HG02973 (cell line): ENCODE measurements at regions not wholly inside any gene's neighbourhood (a gene's known extent, or its start where the extent isn't known, plus 50 kb on each side); places are given as distances from the start of the nearest gene placed in this dataset.

Source experiments
- ATAC-seq: cut with Tn5 transposase; IDR thresholded peaks from one replicate; pipeline ENCODE4 v1.9.1; 2021; ENCODE audit warnings: moderate library complexity; ENCODE audit not compliant: unreplicated experiment

DNA sequence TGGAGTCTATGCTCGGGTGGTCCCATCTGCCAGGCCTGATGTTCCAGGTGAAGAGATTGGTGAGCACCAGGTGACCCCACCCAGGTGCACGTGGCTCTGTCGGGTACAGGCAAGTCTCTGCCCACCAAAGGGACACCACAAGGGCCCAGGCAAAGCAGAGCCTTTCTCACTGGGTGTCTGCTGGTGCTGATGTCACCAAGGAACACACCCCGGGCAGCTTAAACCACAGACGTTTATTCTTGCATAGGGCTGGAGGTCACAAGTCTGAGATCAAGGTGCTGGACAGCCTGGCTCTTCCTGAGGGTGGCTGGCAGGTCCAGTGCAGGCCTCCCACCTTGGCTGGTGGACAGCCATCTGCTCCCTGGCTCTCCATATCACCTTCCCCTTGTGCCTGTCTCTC, 100.7 kb upstream of the CD93 start:
- no peak for ATAC-seq

DNA sequence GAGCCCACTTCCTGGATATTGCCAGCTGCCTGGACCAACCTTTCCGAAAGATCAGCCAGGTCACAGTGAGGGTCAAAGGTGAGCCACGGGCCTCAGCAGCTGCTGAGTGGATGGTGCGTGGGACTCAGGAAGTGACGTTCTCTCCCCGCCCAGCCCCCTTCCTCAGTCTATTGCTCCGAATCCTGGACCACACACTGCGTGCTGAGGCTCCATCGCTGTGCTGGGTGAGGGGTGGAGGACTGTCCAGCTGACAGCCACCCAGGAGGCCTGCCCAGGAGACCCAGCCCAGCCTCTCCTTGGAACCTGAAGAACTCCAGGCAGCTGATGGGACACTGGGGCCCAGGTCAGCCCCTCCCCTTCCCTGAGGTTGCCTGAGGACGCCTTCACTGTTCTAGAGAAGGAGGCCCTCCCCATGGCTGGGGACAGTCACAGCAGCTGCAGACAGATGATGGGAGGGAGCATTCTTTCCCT, 94.4 kb upstream of the CD93 start:
- ATAC-seq = no peak

DNA sequence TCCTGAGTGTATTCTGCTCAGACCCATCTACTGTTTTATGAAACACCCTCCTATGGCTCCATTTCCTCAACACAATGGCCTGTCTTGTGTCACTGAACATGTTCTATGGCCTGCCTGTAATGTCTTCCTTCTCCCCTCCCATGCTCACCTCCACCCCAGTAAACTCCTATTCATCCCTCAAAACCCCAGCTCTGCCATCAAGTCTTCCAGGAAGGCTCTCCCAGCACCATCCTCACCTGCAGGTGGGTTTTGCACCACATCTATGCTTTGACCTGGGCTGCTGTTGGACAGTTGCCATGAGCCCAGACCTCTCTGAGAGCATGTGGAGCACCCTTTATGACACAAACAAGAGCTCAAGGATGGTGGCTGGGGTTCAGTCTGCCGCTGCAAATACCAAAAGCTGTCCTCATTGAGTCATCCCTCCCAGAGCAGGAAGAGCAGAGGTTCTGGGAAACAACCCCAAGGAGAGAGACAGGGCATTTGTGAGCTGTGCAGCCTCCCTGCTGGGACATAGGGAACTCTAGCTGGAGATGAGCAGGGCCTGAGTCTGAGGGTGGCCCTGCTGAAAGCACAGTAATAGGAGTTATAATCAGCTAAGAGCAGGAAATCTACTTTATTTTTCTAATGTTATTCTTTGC, 93.8 kb upstream of the CD93 start:
- no peak for ATAC-seq

DNA sequence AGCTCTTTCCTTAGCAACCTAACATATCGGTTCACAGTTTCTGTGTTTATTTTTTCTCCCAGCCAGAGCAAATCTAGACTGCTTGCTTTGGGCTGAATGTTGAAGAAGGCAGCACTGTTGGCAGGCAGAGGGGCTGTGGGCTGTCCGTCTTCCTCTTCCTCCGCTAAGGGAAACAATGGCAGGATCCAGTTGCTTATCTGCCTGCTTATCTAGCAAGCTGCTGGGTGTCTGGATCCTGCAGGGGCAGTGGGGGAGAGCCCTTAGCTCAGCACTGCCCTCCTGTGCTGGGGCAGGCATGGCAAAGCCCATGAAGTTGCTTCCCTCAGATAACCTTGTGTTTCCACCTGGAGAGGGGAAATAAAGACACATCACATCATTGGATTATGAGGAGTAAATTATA, 92.7 kb upstream of the CD93 start:
- ATAC-seq = no peak

DNA sequence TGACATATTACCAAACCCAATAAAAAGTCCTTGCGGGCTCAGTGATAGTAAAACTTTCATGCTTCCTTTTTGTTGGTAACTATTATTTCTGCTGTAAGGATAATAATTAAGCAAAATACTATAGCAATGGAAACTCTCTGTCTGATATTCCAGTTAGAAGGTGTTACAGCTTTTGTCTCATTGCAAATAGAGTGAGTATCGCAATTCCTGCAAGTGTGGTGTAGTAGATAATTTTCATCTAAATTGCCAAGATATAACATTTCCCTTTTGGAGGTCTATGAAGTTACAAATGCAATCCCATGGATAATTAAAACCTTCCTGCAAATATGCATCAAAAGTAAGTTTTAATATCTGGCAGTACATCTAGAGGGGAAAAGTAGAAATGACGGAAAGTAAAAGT, 88.7 kb upstream of the CD93 start:
- no peak for ATAC-seq

DNA sequence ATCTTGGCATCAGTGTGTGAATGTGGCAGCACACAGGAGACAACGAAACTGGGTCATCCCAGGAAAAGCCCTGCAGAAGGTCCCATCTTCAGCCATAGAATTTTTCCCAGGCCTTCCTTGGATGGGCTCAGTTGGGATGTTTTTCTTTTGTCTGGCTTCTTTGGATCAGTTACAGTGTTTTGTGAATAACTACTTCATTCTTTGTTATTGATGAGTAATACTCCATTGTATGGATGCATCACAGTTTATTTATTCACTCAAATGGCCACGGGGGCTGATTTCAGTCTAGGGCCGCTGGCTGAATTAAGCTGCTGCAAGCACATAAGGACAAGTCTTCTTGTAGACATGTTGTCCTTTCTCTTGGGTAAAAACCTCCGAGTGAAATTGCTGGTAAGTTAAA, 81.3 kb upstream of the CD93 start:
- ATAC-seq = no peak

DNA sequence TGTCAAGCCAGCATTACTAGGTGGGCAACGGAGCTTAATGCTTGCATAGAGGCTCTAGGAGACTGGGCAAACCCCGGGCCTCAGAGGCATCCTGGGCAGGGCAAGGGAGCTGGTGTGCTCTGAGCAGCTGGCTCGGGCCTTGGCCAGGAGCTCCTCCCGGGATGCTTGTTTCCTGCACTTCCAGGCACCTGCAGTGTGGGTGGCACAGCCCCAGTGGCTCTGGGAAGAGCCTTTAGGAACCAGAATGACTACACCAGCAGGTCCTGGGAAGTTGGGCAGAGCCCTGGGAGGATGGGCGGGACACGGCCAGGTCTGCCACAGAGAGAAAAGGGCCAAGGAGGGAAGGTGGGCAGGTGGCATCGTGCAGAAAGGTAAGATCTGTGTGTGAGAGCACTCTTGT, 80.4 kb upstream of the CD93 start:
- ATAC-seq = no peak

DNA sequence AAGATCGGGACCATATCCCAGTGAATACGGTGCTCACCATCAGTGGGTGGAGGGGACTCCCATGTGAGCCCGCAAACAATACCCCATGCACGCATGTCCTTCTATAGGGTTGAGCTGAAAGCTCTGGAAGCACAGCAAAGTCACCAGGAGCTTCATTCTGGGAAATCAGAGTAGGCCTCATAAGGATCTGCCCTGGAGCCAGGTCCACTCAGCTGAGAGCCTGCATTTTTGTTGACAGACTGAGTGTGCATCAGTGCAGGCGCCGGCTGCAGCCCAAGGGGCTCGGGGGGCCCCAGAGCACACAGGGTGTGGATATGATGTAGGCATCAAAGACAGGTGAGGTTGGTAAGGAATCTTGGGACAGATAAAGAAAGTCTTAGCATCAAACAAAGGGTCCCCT, 79.8 kb upstream of the CD93 start:
- ATAC-seq = no peak

DNA sequence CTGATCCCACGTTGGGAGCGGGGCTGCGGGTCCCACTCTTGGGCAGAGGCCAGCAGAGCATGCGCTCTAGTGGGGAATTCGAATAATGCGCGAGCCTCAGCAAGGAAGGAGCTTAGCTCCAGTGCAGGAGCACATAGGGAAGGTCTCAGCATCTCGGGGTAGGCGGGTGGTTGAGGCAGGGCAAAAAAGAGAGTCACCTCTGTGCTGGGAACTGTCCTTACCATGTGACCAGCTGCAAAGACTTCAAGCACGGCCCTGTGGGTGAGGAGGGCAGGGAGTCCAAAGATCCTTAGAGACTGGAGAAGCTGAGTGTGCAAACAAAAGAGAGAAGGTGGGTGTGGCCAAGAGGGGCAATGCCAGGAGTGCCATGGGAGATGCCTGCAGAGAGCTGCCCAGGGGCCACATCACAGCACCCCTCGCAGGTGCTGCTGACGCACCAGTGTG, 79.2 kb upstream of the CD93 start:
- no peak for ATAC-seq

DNA sequence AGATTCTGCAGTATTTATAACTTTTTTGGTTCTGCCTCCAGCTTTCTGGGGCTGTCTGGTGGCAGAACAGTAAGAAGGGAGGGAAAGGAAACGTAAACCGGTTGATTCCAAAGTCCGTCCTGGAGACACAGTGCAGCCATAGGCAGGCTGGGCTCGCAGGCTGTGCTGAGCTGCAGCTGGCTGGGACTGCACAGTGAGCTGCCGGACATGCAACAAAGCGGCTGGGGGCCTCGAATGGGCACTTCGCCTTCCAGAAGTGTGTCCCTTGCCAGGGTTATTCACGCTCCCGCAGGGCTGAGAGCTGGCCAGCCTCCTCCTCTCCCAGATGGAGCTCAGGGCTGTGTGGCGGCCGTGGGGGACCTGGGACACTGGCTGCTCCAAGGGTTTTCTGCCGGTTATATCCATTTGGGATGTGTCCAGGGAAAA, 78.1 kb upstream of the CD93 start:
- no peak for ATAC-seq

DNA sequence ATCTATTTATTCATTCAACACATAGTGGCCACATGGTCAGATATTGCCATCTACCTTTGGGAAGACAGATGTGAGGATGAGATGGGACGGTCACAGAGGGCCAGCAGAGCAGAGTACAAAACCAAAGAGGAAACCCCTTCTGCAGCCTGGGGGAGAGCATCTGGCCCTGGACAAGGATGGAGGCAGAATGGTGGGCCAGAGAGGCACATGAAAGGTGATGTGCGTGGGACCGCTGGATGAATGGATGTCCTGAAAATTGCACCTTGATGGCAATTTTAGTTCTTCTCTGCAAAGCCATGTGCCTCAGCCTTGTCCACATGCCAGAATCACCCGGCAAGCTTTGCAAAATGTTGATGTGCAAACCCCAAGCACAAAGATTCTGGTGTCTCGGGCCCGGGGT, 77.4 kb upstream of the CD93 start:
- no peak for ATAC-seq

DNA sequence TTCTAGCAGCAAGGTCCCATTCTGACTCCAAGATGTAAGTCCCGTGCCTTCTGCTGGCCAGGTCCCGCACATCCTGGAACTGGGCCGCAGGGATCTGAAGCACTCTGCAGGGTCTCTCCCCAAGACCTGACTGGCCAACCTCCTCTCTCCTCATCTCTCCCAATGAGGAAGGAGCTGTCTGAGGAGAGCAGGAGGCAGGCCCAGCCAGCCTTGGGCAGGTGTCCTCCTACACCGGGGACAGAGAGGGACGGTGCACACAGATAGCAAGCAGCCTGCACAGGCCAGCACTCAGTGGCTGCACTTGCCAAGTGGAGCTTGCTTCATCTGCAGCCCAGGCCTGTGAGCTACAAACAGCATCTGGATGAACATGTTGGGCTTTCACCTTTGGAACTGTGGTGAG, 76.8 kb upstream of the CD93 start:
- no peak for ATAC-seq

DNA sequence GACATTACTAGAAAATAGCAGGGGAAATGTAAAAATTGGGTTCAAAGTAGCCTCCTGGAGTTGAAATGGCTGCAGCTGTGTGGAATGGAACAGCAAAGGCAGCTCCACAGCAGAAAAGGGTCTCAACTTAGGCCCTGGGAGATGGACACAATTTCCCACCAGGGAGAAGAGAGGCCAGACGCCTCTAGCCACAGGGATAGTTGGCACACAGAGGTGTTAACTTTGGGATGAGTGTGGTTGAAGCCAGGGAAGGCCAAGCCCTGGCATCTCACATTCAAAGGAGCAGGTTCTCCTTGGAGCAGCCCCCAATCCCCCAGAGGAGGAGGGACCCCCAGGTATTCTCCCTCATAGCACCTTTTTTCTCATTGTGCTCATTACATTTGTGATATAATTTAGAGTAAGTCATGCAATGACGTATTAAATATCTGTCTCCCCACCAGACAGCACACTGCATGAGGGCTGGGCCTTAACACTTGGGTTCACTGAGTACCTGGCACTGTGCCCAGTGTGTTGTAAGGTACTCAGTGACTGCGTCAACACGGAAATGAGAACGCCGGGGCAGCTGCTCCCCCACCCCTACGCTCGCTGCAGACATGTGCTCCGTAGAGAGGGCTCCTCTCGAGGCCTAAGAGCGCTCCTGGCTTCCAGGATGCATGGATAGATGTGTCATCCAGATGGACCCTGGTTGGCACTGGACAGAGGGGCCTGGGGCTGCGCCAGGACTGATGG, 76.0 kb upstream of the CD93 start:
- ATAC-seq = no peak

DNA sequence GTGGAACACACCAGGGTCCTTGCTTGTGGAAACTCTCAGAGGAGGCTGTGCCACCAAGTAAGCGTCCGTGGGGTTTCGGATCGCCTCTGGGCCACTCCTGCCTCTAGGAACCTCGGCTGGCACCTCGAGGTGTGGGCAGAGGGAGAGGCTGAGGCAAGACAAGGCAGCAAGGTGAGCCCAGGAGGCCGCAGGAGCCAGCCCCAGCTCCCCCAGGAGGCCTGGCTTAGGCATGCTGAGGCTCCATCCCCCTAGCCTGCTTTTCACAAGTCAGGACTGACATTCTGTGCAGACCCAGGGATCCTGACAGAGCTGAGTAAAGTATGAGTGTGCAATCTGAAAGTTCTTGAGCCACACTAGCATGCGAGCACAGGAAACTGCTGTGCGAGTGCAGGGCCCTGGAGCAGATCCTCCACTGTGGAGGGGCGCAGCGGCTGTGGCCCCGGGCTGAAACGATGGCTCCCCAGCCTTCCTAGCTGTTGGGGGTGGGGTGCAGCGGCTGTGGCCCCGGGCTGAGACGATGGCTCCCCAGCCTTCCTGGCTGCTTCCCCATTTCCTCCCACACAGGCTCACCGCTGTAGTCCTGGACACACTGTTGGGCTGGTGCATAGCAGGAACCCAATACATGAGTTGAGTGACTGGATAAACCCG, 75.2 kb upstream of the CD93 start:
- no peak for ATAC-seq

DNA sequence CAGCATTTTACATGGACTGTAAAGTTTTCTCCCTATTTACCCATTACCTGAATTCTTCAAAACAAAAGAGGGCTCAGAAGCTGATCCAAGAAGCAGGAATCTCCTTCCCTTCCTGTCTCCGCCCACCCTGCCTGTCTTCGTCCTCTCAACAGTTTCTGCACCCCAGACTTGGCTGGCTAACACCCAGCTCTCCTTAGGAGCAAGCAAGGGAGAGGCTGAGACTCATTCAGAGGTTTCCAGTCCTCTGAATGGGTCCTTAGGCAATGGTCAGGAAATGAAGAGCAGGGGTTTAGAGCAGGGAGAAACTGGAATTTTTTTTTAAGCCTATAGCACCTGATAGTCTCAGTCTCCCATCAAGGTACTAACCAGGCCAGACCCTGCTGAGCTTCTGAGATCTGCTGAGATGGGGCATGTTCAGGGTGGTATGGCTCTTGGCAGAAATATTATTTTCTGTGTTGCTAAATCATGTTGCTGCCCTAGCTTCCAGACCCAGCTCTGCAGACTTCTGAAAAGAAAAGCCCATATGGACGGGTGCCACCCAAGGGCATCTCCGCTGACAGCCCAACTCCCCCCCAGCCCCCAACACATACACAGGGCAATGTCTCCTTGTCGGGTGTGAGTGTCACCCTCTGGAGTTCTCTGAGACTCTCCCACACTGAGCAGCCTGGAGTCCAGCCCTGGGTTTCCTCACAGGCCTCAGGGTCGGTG, 74.6 kb upstream of the CD93 start:
- ATAC-seq = no peak

DNA sequence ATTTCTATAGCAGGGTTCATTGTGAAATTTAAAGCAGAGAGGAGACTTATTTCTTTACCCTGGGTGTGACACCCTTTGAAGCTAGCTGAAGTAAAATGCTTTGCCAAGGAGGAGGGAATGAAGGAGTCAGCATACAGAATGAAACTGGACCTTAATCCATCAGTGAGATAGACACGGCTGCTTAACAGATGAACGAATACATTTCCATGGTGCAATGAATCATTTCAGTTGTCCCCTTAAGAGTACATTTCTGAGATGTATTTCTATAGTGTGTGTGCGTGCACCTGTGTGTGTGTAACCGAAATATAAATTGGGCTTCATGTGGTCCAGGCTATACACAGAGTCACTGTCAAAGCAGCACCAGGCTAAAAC, 73.8 kb upstream of the CD93 start:
- no peak for ATAC-seq

DNA sequence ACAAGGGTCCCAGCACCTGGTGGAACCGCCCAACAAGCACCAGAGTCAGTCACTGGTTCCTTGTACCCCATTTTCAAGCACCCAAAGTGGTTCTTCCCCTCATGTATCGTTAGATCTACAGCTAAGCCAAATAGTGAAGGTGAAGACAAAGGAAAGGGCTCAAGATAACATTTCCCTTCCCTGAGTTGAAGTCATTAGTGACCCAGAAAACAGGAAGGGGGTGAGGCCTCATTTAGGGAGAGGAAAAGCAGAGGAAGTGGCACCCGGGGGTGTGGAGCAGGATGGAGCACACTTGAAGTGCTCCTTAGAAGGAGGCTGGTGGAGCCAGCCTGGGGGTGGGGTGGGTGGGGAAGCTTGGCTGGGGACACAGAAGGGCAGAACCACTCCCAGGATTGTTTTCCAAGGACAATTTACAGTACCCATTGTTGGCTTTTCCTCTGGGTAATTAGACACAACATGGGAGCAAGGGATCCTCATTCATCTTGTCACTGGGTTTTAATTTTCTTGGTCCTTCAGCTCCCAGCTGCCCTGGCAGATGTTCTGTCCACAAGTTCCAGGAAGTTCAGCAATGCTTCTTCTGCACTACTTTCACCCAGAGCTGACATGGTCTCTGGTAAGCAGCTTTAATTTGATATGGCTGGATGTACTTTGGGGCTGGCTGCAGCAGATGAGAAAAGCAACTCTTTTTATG, 73.3 kb upstream of the CD93 start:
- ATAC-seq = no peak

DNA sequence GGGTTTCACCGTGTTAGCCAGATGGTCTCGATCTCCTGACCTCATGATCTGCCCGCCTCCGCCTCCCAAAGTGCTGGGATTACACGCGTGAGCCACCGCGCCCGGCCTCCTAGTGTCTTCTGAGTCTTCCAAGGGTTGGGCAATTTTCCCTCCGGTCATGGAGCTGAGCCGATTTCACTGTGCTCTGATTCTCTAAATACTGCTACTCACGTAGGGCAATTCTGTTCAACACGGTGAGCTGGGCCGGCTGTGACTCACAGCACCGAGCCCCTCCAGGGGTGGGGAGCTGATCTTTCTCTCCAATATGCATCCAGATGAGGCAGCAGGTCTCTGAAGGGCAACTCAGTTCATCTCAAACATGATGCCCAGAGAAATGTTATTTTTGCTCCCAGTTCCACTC, 71.6 kb upstream of the CD93 start:
- ATAC-seq = no peak

DNA sequence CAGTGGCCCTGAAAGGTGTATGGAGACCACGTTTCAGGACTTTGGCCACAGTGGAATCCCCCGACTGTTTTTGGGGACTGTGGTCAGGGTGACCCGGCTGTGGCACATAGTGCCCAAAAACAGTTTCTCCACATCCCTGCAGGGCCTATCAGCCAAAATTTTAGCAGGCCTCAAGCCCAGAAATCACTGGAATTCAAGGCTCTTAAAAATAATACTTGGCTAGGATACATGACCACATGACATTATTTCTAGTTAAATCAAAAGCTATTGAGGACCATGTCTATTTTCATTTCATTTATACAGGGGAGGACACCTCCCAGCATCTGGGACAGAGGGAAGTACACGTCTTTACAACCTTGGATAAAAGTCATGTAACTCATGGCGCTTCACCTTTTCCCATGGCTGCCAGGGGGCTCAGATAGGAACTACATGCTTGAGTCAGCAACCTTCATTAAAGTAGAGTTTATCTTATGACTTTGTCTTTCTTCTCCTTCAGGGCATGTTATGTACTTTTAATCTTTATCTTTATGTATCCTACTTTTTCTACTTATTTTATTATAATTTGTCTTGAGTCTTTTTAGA, 70.8 kb upstream of the CD93 start:
- ATAC-seq = no peak

DNA sequence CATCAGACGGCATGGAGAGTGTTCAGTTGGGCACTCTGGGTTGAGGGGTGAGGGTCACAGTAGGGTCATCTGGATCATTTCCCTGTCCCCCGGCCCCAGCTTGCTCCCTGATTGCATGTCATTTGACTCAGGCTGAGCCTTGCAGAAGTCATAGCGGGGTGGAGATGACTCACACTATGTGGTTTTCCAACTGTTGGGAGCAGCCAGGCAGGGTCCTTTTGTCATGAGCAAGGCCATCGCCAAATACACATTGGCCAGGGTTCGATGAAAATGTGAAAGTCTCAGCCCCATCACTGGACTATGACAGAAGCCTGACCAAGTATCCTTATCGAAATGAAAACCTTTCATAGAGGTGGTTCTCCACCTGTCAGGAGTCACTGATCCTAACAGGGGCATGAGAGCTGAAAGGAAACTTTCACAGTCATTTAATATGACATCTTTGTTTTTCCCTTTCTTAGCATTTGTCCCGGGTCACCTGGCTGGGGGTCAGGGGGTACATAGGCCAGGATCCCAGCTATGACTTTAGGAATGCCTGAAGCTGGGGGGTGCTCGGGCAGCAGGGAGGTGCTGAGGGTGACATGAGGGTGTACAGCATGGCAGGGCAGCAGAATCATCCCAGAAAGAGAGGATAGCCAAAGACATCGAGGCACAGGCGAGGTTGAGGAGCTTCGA, 70.2 kb upstream of the CD93 start:
- no peak for ATAC-seq
